Uterus (tissue), 2 donors: ENCODE measurements at regions not wholly inside any gene's neighbourhood (a gene's known extent, or its start where the extent isn't known, plus 50 kb on each side); places are given as distances from the start of the nearest gene placed in this dataset.

Experiments
- POLR2A ChIP-seq, 2 donors: fragments of 450-650 bp; IDR thresholded peaks; one replicate each; pipeline ENCODE4 v1.6.1; 2016; ENCODE audit warnings: antibody characterized with exemption in 2 of 2, mild to moderate bottlenecking in 1 of 2, moderate library complexity in 1 of 2
- TF ChIP-seq, protein P1 (sequence below), 4 experiments: fragments of 200-600 bp in 2 of 4; fragments of 450-650 bp in 2 of 4; sonication (generic) in 2 of 4; IDR thresholded peaks; one replicate each; pipeline ENCODE4 v1.5.1; 2016 to 2019; ENCODE audit warnings: antibody characterized with exemption in 4 of 4, mild to moderate bottlenecking in 2 of 4, moderate library complexity in 1 of 4

DNA sequence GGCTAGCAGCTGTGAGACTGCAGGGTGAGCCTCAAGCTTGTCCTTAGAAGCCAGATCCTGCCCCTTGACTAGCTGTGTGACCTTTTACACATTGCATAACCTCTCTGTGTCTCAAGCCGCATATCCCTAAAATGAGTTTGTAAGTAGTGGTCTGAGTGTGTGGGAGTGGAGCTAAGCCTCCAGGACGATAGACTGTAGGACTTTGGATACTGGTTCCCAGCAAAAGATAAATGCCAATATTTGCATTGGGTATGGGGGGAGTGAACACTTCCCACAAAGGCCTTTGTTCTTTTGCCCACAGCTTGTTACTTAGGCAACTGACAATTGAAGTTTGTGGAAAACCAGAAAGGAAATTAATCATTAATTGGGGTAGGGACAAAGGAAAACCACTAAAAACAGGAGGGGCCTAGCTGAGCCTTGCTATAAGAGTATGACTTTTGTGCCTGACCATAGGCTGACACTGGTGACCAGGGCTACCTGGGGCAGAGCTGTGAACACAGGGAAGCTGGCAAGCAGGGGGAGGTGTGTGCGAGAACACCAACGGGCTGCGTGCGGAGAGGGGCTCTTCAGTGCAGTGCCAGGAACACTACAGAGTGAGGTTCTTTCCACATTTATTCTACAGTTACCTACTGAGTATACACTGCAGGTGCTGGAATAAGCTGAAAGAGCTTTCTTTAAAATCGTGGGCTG, 102.4 kb upstream of the ETV3 start:
- TF ChIP-seq, protein P1, sequence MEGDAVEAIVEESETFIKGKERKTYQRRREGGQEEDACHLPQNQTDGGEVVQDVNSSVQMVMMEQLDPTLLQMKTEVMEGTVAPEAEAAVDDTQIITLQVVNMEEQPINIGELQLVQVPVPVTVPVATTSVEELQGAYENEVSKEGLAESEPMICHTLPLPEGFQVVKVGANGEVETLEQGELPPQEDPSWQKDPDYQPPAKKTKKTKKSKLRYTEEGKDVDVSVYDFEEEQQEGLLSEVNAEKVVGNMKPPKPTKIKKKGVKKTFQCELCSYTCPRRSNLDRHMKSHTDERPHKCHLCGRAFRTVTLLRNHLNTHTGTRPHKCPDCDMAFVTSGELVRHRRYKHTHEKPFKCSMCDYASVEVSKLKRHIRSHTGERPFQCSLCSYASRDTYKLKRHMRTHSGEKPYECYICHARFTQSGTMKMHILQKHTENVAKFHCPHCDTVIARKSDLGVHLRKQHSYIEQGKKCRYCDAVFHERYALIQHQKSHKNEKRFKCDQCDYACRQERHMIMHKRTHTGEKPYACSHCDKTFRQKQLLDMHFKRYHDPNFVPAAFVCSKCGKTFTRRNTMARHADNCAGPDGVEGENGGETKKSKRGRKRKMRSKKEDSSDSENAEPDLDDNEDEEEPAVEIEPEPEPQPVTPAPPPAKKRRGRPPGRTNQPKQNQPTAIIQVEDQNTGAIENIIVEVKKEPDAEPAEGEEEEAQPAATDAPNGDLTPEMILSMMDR (IDR thresholded peaks at IDR 0.05) = no peak
- TF ChIP-seq POLR2A (IDR thresholded peaks at IDR 0.05) = no peak
